DND-41 (cell line): ENCODE measurements at regions not wholly inside any gene's neighbourhood (a gene's known extent, or its start where the extent isn't known, plus 50 kb on each side); places are given as distances from the start of the nearest gene placed in this dataset.

Experiments used
- ATAC-seq: fragments of 200-7000 bp; cut with Tn5 transposase; 3 replicates; pipeline ENCODE4 v1.9.1; 2021; ENCODE audit warnings: low read depth; ENCODE audit not compliant: insufficient read depth
- DNase-seq: peaks from one replicate; pipeline ENCODE4 v3.0.0-alpha.2; 2020
- H2AFZ ChIP-seq: 2 replicates; pipeline ENCODE4 v1.6.0; 2012; ENCODE audit warnings: low read depth, low read length
- H3K27ac ChIP-seq: 2 replicates; pipeline ENCODE4 v1.5.1; 2012; ENCODE audit warnings: low read length, inconsistent platforms
- H3K27me3 ChIP-seq: fragments of 200-600 bp; sonication (generic); 2 replicates; pipeline ENCODE4 v1.6.0; 2012; ENCODE audit warnings: low read length, mild to moderate bottlenecking, inconsistent platforms; ENCODE audit not compliant: insufficient read depth, poor library complexity
- H3K36me3 ChIP-seq: 2 replicates; pipeline ENCODE4 v1.5.1; 2012; ENCODE audit warnings: low read length, inconsistent platforms; ENCODE audit not compliant: insufficient read depth
- H3K4me1 ChIP-seq: 2 replicates; pipeline ENCODE4 v1.5.1; 2012; ENCODE audit warnings: mild to moderate bottlenecking, low read length; ENCODE audit not compliant: insufficient read depth
- H3K4me2 ChIP-seq: 2 replicates; pipeline ENCODE4 v1.6.0; 2012; ENCODE audit warnings: mild to moderate bottlenecking, moderate library complexity, low read length, inconsistent platforms; ENCODE audit not compliant: insufficient read depth
- H3K4me3 ChIP-seq, 2 experiments: fragments of 200-600 bp in 1 of 2; shearing (Covaris generic) in 1 of 2; 2 replicates each; pipeline ENCODE4 v1.5.1; 2012 to 2016; ENCODE audit warnings: inconsistent platforms in 2 of 2, low read length in 2 of 2, mild to moderate bottlenecking in 2 of 2, low read depth in 1 of 2, moderate library complexity in 1 of 2
- H3K79me2 ChIP-seq: 2 replicates; pipeline ENCODE4 v1.6.0; 2012; ENCODE audit warnings: low read length, inconsistent platforms; ENCODE audit not compliant: insufficient read depth
- H3K9ac ChIP-seq: 2 replicates; pipeline ENCODE4 v1.6.0; 2012; ENCODE audit warnings: low read depth, mild to moderate bottlenecking, inconsistent platforms, low read length, moderate library complexity
- H3K9me3 ChIP-seq: 2 replicates; pipeline ENCODE4 v1.5.1; 2012; ENCODE audit warnings: low read length, moderate library complexity, mild to moderate bottlenecking, inconsistent platforms; ENCODE audit not compliant: insufficient read depth, severe bottlenecking
- H4K20me1 ChIP-seq: 2 replicates; pipeline ENCODE4 v1.6.0; 2012; ENCODE audit warnings: low read length; ENCODE audit not compliant: insufficient read depth
- EZH2 ChIP-seq: IDR thresholded peaks from 3 replicates; pipeline ENCODE4 v1.6.1; 2012; ENCODE audit warnings: borderline replicate concordance, low read depth, mild to moderate bottlenecking, moderate library complexity, low read length, inconsistent platforms; ENCODE audit not compliant: severe bottlenecking
- TF ChIP-seq, protein P1 (sequence below): IDR thresholded peaks from 2 replicates; pipeline ENCODE4 v1.5.1; 2012; ENCODE audit warnings: borderline replicate concordance, low read length, moderate library complexity, mild to moderate bottlenecking; ENCODE audit not compliant: poor library complexity, severe bottlenecking; ENCODE audit errors: extremely low read depth

DNA sequence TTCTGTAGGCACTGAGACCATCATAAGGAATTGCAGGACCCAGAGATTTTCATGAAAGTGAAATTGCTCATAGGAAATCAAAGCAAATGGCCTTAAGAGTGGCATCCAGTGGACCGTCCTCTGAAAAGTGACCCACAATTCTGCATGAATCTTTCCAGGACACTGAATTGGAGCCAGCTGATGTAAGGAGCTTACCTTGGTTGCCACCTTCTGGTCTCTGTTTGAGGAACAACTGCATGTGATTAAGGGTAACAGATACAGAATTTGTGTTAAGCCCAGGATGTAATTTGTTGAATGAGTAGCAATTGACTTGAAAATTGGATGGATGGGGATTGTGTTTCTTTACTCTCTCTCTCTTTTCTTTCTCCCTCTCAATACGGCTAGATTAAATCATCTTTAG, 49.9 kb upstream of the GAS1 start:
- no peaks in the 10 kb centered on the region for H3K4me1 ChIP-seq
- DNase-seq (no peak), ATAC-seq (no peak)
- no peaks in the 10 kb centered on the region for H3K79me2 ChIP-seq
- H3K4me2 ChIP-seq = no peak overlapping the region
- H4K20me1 ChIP-seq = no peaks in the 10 kb centered on the region
- no peak overlapping the region for H3K9ac ChIP-seq
- no peak overlapping the region for H2AFZ ChIP-seq
- H3K27me3 ChIP-seq = no peaks in the 10 kb centered on the region
- TF ChIP-seq, protein P1, sequence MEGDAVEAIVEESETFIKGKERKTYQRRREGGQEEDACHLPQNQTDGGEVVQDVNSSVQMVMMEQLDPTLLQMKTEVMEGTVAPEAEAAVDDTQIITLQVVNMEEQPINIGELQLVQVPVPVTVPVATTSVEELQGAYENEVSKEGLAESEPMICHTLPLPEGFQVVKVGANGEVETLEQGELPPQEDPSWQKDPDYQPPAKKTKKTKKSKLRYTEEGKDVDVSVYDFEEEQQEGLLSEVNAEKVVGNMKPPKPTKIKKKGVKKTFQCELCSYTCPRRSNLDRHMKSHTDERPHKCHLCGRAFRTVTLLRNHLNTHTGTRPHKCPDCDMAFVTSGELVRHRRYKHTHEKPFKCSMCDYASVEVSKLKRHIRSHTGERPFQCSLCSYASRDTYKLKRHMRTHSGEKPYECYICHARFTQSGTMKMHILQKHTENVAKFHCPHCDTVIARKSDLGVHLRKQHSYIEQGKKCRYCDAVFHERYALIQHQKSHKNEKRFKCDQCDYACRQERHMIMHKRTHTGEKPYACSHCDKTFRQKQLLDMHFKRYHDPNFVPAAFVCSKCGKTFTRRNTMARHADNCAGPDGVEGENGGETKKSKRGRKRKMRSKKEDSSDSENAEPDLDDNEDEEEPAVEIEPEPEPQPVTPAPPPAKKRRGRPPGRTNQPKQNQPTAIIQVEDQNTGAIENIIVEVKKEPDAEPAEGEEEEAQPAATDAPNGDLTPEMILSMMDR = no peak
- no peak for TF ChIP-seq EZH2
- H3K9me3 ChIP-seq = no peaks in the 10 kb centered on the region
- H3K36me3 ChIP-seq = no peaks in the 10 kb centered on the region
- no peak overlapping the region for H3K27ac ChIP-seq
- H3K4me3 ChIP-seq = no peak overlapping the region

DNA sequence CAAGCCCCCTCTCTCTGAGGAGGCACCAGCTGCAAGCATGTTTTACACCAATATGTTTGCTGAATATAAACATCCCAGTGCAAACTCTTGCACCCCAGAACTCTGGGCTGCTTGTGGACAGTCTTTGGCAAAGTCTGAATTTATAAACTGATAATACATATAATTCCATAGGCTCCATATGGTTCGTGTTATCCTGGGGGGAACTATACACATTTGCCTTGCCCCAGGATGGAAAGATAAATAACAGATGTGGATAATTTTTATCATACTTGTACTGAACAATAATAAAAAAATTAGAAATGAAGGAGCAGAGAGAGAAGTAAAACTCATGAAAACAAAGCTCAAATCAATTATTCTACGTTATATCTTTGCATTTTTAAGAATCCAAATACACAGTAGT, 50.6 kb upstream of the GAS1 start:
- Histone ChIP-seq H4K20me1 (no peaks in the 10 kb centered on the region), H3K4me1 (no peaks in the 10 kb centered on the region), H3K9ac (no peak overlapping the region), H3K27ac (no peak overlapping the region), H3K4me3 (no peak overlapping the region), H3K9me3 (no peaks in the 10 kb centered on the region), H3K27me3 (no peaks in the 10 kb centered on the region), H3K79me2 (no peaks in the 10 kb centered on the region), H3K36me3 (no peaks in the 10 kb centered on the region), H3K4me2 (no peak overlapping the region), H2AFZ (no peak overlapping the region)
- TF ChIP-seq, protein P1 = no peak
- TF ChIP-seq EZH2 = no peak
- no peak for ATAC-seq
- DNase-seq = no peak

DNA sequence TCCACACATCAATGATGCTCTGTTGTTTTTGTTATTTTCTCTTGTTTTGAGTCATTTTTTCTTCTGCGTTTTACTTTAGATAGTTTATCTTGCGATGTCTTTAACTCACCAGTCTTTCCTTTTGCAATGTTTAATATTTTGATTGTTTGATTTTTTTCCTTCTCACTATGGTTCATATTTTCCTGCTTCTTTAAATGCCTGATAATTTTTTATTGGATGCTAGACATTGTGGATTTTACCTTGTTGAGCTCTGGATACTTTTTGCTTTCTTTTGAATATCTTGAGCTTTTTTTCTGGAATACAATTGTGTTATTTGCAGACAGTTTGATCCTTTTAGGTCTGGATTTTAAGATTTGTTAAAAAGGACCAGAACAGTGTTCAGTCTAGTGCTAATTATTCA, 55.2 kb upstream of the GAS1 start:
- no peak overlapping the region for H3K4me3 ChIP-seq
- TF ChIP-seq, protein P1 = no peak
- no peak for TF ChIP-seq EZH2
- no peaks in the 10 kb centered on the region for H4K20me1 ChIP-seq
- no peak for ATAC-seq
- no peaks in the 10 kb centered on the region for H3K36me3 ChIP-seq
- no peaks in the 10 kb centered on the region for H3K9me3 ChIP-seq
- H3K27me3 ChIP-seq = no peaks in the 10 kb centered on the region
- no peaks in the 10 kb centered on the region for H3K4me1 ChIP-seq
- H3K4me2 ChIP-seq = no peak overlapping the region
- H3K79me2 ChIP-seq = no peaks in the 10 kb centered on the region
- DNase-seq = no peak
- no peak overlapping the region for H3K9ac ChIP-seq
- no peak overlapping the region for H3K27ac ChIP-seq
- no peak overlapping the region for H2AFZ ChIP-seq

DNA sequence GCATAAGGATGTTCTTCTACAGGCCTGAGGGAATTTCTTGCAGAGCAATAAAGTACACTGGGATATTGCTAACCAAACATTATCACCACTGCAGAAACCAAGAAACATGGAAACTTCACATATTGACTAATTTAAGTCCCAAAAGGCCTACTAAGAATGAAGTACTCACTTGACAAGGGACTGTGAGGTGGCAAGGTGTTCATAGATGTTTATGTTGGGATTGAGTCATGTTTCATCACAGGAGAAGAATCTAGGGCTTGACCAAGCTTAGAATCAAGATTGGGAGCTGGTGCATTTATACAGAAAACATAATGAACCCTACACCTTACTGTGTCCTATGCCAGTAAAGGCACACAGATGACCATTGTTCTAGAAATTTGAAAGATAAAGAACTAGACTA, 56.7 kb upstream of the GAS1 start:
- DNase-seq (no peak), ATAC-seq (no peak)
- TF ChIP-seq, protein P1 = no peak
- TF ChIP-seq EZH2 = no peak
- H3K4me3 ChIP-seq = no peak overlapping the region
- no peaks in the 10 kb centered on the region for H3K79me2 ChIP-seq
- no peaks in the 10 kb centered on the region for H3K27me3 ChIP-seq
- H2AFZ ChIP-seq = no peak overlapping the region
- no peak overlapping the region for H3K4me2 ChIP-seq
- H3K9ac ChIP-seq = no peak overlapping the region
- H3K36me3 ChIP-seq = no peaks in the 10 kb centered on the region
- no peaks in the 10 kb centered on the region for H4K20me1 ChIP-seq
- no peak overlapping the region for H3K27ac ChIP-seq
- H3K4me1 ChIP-seq = no peaks in the 10 kb centered on the region
- H3K9me3 ChIP-seq = no peaks in the 10 kb centered on the region
